Transverse colon (tissue), 4 donors: ENCODE measurements at regions not wholly inside any gene's neighbourhood (a gene's known extent, or its start where the extent isn't known, plus 50 kb on each side); places are given as distances from the start of the nearest gene placed in this dataset.

Source experiments
- DNase-seq: peaks from one replicate; pipeline ENCODE4 v3.0.0-alpha.2; 2019
- H3K27ac ChIP-seq, 4 donors: fragments of 200-600 bp; sonication (generic); 2 replicates each; pipeline ENCODE4 v1.5.1; 2016 to 2018; ENCODE audit warnings: inconsistent platforms in 4 of 4
- H3K27me3 ChIP-seq: fragments of 200-600 bp; sonication (generic); 2 replicates; pipeline ENCODE4 v1.5.1; 2017; ENCODE audit warnings: inconsistent platforms
- H3K36me3 ChIP-seq, 4 donors: fragments of 200-600 bp; sonication (generic); 2 replicates each; pipeline ENCODE4 v1.5.1; 2017 to 2019; ENCODE audit warnings: inconsistent platforms in 4 of 4
- H3K4me1 ChIP-seq, 4 donors: fragments of 200-600 bp; sonication (generic); 2 replicates each; pipeline ENCODE4 v1.5.1; 2017 to 2020; ENCODE audit warnings: inconsistent platforms in 4 of 4
- H3K4me3 ChIP-seq, 4 donors: fragments of 200-600 bp; sonication (generic); 1 replicate in 1 of 4; 2 replicates in 3 of 4; pipeline versions ENCODE4 v1.5.1 to v1.6.1; 2017 to 2019; ENCODE audit warnings: inconsistent platforms in 4 of 4
- H3K9me3 ChIP-seq, 2 donors: fragments of 200-600 bp; sonication (generic); 2 replicates each; pipeline ENCODE4 v1.5.1; 2017 to 2019; ENCODE audit warnings: inconsistent platforms in 2 of 2
- EP300 ChIP-seq: sonication (generic); formaldehyde crosslinking; IDR thresholded peaks from one replicate; pipeline ENCODE4 v1.6.1; 2017; ENCODE audit warnings: antibody characterized with exemption, low read depth
- POLR2A ChIP-seq: fragments of 450-650 bp; IDR thresholded peaks from one replicate; pipeline ENCODE4 v1.6.1; 2016; ENCODE audit warnings: antibody characterized with exemption, mild to moderate bottlenecking, moderate library complexity
- POLR2AphosphoS5 ChIP-seq, 3 donors: sonication (generic); formaldehyde crosslinking; IDR thresholded peaks; one replicate each; pipeline ENCODE4 v1.6.1; 2016; ENCODE audit warnings: antibody characterized with exemption in 3 of 3
- WGBS, 2 donors: methylation state at CpG; one replicate each; pipeline ENCODE4 v1.1.5; 2018; ENCODE audit warnings: low coverage in 1 of 2; 5-methylcytosine and 5-hydroxymethylcytosine counted together
- in situ Hi-C, 4 donors: fragments of 200-750 bp; cut with MboI; loops; one replicate each; pipeline versions ENCODE4 v1.15.0 to v1.15.1; 2017; ENCODE audit warnings: low sequenced_read_pairs in 3 of 4, low pct_ligation_motif_present in 1 of 4, low pct_unique_long_range_greater_than_20kb in 1 of 4
- intact Hi-C: fragments of 100-400 bp; cut with DNase I; formaldehyde crosslinking; loops from one replicate; pipeline ENCODE4 v1.15.1; 2023; ENCODE audit warnings: low total_unique reads
- TF ChIP-seq, protein P1 (sequence below), 5 experiments: fragments of 200-600 bp in 3 of 5; fragments of 450-650 bp in 2 of 5; sonication (generic) in 3 of 5; IDR thresholded peaks; 1 replicate in 2 of 5; 2 replicates in 3 of 5; pipeline ENCODE4 v1.5.1; 2016 to 2017; ENCODE audit warnings: antibody characterized with exemption in 5 of 5, inconsistent platforms in 3 of 5, mild to moderate bottlenecking in 2 of 5, moderate library complexity in 1 of 5

DNA sequence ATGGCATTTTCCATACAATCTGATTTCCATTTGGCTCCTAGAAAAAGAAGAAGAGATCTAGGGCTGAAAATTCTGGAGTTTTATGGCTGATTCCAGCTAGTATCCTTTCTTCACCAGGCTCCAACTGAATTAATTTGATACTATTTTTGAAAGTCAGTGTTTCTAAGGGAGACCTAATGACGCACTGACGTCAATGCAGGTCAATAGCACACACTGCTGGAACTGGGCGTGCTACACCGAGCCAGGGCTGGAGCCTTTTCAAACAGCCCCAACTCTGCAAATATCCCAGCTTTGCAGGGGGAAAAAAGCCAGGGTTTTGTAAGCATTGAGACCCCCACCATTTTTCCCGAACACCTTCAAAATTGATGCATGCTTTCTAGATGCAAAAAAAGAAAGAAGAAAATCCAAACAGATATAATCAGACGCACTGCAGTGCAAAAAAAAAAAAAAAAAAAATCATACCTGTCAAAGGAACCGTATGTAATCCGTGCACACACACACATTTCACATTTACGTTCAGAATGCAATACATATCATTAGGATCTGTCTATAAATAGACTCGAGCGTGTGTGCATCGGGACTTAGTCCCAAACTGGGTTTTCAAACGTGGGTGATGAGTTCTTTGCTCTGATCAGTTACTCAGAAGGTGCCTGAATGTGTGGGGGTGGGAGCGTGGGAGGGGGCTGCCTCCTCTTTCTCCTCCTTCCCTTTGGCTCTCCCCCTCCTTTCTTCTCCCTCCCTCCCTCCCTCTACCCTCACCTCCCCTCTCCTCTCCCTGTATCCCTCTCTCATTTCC is 124.5 kb upstream of the HSD17B12 start:
- no peak overlapping the region for H3K4me3 ChIP-seq
- TF ChIP-seq, protein P1, sequence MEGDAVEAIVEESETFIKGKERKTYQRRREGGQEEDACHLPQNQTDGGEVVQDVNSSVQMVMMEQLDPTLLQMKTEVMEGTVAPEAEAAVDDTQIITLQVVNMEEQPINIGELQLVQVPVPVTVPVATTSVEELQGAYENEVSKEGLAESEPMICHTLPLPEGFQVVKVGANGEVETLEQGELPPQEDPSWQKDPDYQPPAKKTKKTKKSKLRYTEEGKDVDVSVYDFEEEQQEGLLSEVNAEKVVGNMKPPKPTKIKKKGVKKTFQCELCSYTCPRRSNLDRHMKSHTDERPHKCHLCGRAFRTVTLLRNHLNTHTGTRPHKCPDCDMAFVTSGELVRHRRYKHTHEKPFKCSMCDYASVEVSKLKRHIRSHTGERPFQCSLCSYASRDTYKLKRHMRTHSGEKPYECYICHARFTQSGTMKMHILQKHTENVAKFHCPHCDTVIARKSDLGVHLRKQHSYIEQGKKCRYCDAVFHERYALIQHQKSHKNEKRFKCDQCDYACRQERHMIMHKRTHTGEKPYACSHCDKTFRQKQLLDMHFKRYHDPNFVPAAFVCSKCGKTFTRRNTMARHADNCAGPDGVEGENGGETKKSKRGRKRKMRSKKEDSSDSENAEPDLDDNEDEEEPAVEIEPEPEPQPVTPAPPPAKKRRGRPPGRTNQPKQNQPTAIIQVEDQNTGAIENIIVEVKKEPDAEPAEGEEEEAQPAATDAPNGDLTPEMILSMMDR (IDR thresholded peaks at IDR 0.05): no peak
- no peak for TF ChIP-seq POLR2A
- no peak for TF ChIP-seq POLR2AphosphoS5 (IDR thresholded peaks at IDR 0.05)
- no peak for TF ChIP-seq EP300
- H3K27ac ChIP-seq: peak overlapping the region in 1 of 4 donors; percentile 11
- H3K36me3 ChIP-seq: no peaks in the 10 kb centered on the region
- in situ Hi-C loops (no loop called here), intact Hi-C loops (no loop called here)
- H3K27me3 ChIP-seq: peaks cover 83% of the 10 kb centered on the region
- peaks cover 0 to 7% (median 3%) of the 10 kb centered on the region in 4 donors for H3K4me1 ChIP-seq
- WGBS, 2 donors: 6 to 13% methylated on average over 12 to 14 of the region's 14 CpGs
- no peak for DNase-seq
- H3K9me3 ChIP-seq: no peaks in the 10 kb centered on the region

DNA sequence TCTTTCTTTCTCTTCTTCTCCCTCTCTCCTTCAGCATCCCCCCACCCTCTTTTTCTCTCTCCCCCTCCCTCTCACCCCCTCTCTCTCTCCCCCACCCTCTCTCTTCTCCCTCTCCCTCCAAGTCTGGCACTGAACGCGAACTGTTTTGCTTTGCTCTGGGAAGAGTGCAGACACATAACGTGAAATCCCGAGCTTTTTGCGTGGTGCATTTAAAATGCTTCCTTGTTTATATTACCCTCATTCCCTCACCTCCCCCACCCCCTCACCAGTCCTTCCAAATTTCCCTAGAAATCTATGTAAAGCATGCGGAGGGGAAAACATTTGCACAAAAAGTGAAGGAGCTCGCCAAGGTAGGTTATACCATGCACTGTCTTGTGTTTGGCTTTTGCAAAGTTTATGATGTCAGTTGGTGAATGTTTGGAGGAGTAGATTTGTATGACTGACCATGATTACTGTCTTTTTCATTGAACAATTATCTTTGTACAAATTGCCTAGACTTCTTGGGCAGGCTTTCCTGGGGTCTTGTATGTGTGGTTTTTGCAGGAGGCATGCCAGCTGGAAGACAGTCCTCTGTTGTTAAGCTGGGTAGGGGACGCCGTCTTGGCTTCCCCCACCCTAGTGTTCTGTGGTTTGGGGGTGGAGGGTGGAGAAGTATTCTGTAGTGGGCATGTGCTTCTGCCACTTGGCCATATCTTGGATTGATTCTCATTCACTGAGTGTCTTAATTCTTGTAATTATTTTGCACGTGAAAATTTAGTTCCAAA is 123.7 kb upstream of the HSD17B12 start:
- WGBS, 2 donors: 4 to 5% methylated on average over 7 to 10 of the region's 10 CpGs
- in situ Hi-C loops: no loop called here

DNA sequence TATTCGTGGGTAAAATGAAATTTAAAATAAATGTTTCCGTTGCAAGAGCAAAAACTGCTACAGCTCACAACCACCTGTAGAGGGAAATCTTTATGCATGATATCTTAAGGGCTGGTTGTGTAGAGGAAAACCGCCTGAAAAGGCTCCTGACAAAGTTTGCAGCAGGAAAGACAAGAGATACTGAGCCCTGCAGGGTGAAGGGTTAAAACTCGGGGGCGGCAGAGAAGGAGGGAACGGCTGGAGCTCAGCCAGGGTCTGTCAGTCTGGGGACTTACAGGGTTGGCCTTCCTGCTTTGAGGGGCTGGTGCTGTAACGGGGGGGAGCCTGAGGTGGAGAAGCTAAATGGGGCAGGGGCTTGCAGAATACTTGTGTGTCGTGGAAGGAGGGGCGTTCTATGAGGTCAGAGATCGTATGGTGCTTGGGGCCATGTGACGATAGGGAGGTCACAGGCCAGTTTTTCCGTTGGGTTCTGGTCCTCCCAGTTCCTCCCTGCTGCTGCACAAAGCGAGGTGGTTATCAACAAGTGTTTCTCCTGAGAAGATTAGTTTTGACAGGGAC is 122.9 kb upstream of the HSD17B12 start:
- no peak for DNase-seq
- H3K36me3 ChIP-seq: no peaks in the 10 kb centered on the region
- H3K9me3 ChIP-seq: no peaks in the 10 kb centered on the region
- in situ Hi-C loops: no loop called here
- H3K4me3 ChIP-seq: no peak overlapping the region
- peaks cover 0 to 7% (median 3%) of the 10 kb centered on the region in 4 donors for H3K4me1 ChIP-seq
- intact Hi-C loops: no loop called here
- TF ChIP-seq EP300 (no peak), POLR2AphosphoS5 (IDR thresholded peaks at IDR 0.05) (no peak), POLR2A (no peak)
- TF ChIP-seq, protein P1 (IDR thresholded peaks at IDR 0.05): no peak
- H3K27ac ChIP-seq: no peak overlapping the region
- 5% methylated on average over 8 to 13 of the region's 13 CpGs for WGBS, 2 donors
- peaks cover 90% of the 10 kb centered on the region for H3K27me3 ChIP-seq

More for the DNA sequence above, 123.7 kb upstream of the HSD17B12 start:
- H3K27ac ChIP-seq: no peak overlapping the region
- DNase-seq: no peak
- TF ChIP-seq, protein P1 (IDR thresholded peaks at IDR 0.05): no peak
- TF ChIP-seq EP300 (no peak), POLR2A (no peak), POLR2AphosphoS5 (IDR thresholded peaks at IDR 0.05) (no peak)
- H3K27me3 ChIP-seq: peaks cover 91% of the 10 kb centered on the region
- H3K4me1 ChIP-seq: peaks cover 0 to 7% (median 3%) of the 10 kb centered on the region in 4 donors
- intact Hi-C loops: no loop called here
- H3K4me3 ChIP-seq: no peak overlapping the region
- no peaks in the 10 kb centered on the region for H3K9me3 ChIP-seq
- no peaks in the 10 kb centered on the region for H3K36me3 ChIP-seq

DNA sequence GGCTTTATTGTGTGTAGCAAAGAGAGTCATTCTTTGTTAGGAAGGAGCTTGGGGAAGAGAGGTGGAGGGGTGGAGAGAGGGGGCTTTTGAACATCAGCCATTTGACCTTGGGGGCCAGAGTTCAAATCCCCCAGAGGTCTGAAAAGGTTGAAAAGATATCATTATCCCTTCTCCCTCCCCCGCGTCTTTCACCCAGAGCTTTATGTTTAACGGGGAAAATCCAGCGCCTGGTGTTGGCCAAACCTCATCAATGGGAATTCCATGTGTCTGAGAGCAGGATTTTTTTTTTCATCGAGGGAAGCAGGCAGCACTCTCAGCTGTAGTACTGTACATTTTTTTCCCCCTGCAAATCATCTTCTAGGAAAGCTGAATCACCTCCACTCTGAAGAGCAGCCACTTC is 122.4 kb upstream of the HSD17B12 start:
- TF ChIP-seq, protein P1 (IDR thresholded peaks at IDR 0.05): no peak
- TF ChIP-seq EP300 (no peak), POLR2AphosphoS5 (IDR thresholded peaks at IDR 0.05) (no peak), POLR2A (no peak)
- WGBS, 2 donors: 21 to 26% methylated on average over 4 to 5 of the region's 5 CpGs
- no peak overlapping the region for H3K27ac ChIP-seq
- peaks cover 0 to 7% (median 3%) of the 10 kb centered on the region in 4 donors for H3K4me1 ChIP-seq
- no peak for DNase-seq
- no peaks in the 10 kb centered on the region for H3K9me3 ChIP-seq
- intact Hi-C loops (no loop called here), in situ Hi-C loops (no loop called here)
- H3K36me3 ChIP-seq: no peaks in the 10 kb centered on the region
- no peak overlapping the region for H3K4me3 ChIP-seq
- H3K27me3 ChIP-seq: peaks cover 87% of the 10 kb centered on the region
